ENCODE measurements at regions not wholly inside any gene's neighbourhood (a gene's known extent, or its start where the extent isn't known, plus 50 kb on each side); places are given as distances from the start of the nearest gene placed in this dataset.

GRCh38 chr17:27207073-27207513, 86.8 kb upstream of the WSB1 start:
- TF ChIP-seq POLR2A (IDR thresholded peaks at IDR 0.05) (no peak), CTCF (IDR thresholded peaks at IDR 0.05) (no peak), EP300 (IDR thresholded peaks at IDR 0.05) (no peak), POLR2AphosphoS5 (IDR thresholded peaks at IDR 0.05) (no peak)
